Retinal pigment epithelial cell (primary cell): ENCODE measurements at regions not wholly inside any gene's neighbourhood (a gene's known extent, or its start where the extent isn't known, plus 50 kb on each side); places are given as distances from the start of the nearest gene placed in this dataset.

ENCODE experiments used
- DNase-seq: peaks from one replicate; pipeline ENCODE4 v3.0.0-alpha.2; 2010; ENCODE audit warnings: low read depth
- H3K4me3 ChIP-seq: 2 replicates; pipeline ENCODE4 v1.5.1; 2011; ENCODE audit warnings: mild to moderate bottlenecking, low read length, control low read depth, moderate library complexity
- CTCF ChIP-seq: conservative IDR thresholded peaks from 2 replicates; pipeline ENCODE4 v1.5.1; 2011; ENCODE audit warnings: low read depth, low read length, control low read depth, inconsistent platforms

GRCh38 chr18:22563164-22563583, 145.5 kb upstream of the CTAGE1 start:
- H3K4me3 ChIP-seq = no peak overlapping the region
- TF ChIP-seq CTCF = peak; percentile 74

DNA sequence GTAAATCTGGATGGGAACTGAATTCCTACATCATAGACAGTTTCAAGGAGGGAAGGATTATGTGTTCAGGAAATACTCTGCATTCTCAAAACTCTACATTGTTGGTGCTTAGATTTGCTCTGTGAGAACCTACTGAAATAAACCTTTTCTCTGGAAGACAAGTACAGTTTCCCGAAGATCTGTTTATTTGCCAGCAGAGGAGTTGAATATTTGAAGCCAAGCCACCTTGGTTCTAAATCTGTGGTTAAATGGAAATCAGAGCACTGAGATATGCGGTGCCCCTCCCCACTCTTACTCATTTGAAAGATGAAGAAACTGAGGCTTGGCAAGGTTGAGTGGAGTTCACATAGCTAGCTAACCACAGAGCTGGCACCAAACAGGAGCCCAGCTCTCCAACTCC, 146.3 kb upstream of the CTAGE1 start:
- peak; percentile 86 for DNase-seq

More at GRCh38 chr18:22563164-22563583, 145.5 kb upstream of the CTAGE1 start:
- DNase-seq = peak; percentile 71

DNA sequence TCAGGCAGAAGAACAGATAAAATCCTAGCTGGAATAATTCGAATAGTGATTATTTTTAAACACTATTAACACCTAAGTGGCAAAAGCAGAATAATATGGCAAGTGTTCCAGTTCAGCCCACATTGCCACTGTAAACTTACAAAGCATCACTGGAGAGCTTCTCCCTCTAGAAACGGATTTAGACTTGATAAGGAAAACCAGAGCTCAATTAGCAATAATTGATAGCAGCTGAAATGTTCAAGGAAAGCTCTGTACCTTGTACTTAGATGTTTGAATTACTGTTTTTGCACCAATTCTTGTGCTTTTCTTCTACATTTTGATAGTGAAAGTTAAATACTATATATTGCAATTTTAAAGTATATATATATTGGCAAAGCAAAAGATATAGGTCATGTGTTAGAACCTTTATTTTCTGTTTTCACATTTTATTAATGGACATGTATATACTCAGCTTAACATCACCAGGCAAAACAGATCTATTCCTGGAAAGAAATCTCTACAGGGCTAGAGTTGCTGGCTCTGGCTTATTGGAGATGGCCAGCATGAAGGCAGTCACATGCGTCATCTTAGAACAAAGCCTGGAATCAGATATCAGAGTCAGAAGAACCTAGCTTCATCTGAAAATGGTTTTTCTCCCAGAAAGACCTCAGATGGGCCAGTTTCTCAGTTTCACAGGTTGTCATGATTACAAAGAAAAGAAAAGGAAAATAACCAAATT, 149.1 kb upstream of the CTAGE1 start:
- TF ChIP-seq CTCF = no peak
- H3K4me3 ChIP-seq = no peak overlapping the region
- no peak for DNase-seq

More for the DNA sequence above, 146.3 kb upstream of the CTAGE1 start:
- H3K4me3 ChIP-seq = no peak overlapping the region
- TF ChIP-seq CTCF = no peak

DNA sequence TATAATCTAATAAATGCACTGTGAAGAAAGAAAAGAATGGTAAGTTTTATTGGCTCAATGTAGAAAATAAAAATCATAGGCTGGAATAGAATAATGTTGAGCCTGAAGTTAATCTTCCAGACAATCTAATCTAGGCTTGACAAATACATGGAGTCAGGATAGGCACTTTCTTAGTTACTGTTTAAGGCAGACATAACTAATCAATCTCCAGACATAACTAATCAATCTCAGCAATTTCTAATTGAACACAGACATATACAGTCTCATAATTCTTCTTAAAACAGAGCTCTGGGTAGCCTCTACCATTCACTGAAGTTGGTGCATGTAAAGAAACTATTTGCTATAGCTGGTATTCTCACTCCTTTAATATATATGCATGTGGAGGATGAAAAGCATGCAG, 150.1 kb upstream of the CTAGE1 start:
- no peak for TF ChIP-seq CTCF
- no peak for DNase-seq
- H3K4me3 ChIP-seq = no peak overlapping the region

- no peak for TF ChIP-seq CTCF
These were observed 152.8 kb upstream of the CTAGE1 start for GRCh38 chr18:22570492-22570891.

DNA sequence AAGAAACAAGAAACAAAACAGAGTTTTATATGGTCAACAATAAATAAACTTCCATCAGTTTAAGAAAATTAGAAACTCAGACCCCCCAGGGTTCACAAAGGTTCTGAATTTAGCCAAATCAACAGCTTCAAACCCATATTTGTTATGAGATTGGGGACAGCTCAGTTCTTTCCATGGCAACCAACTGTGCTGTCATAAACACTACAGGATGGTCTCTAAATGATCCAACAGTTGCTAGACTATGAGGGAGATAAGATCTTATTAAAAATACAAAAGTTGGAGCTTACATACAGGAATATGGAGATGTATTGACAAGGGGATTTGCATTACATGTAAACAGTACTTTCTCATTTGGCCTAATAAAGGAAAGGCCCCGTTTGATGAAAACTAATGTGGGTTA, 154.6 kb upstream of the CTAGE1 start:
- TF ChIP-seq CTCF = no peak
- H3K4me3 ChIP-seq = no peak overlapping the region
- DNase-seq = no peak

More at GRCh38 chr18:22570492-22570891, 152.8 kb upstream of the CTAGE1 start:
- no peak overlapping the region for H3K4me3 ChIP-seq
- DNase-seq = no peak

DNA sequence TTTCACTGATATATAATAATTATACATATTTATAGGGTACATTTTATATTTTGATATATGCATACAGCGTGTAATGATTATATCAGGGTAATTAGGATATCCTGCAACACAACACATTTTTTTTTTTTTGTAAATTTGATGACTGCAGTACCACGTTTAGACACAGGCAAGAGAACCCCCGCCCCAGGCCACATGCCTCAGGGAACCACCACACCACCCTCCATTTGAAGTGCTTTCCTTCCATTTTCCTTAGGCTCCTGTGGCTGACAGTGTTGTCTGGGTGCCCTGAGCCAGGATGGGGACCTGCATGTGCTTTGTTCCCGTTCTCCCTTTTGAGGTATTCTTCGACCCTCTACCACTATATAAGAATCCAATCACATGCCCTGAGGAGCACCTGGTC, 161.6 kb upstream of the CTAGE1 start:
- no peak overlapping the region for H3K4me3 ChIP-seq
- DNase-seq = no peak
- no peak for TF ChIP-seq CTCF
